ENCODE measurements at regions not wholly inside any gene's neighbourhood (a gene's known extent, or its start where the extent isn't known, plus 50 kb on each side); places are given as distances from the start of the nearest gene placed in this dataset.
"Not testable (repeated sequence)": the region's sequence is repeated elsewhere in the genome, so short reads cannot be mapped to it uniquely, and the experiment has no call there.

- DNase-seq: no peak
Observed at GRCh38 chr5:12695651-12696050, 791.4 kb upstream of the CTNND2 start.

- DNase-seq: peak; percentile 79
Observed at GRCh38 chr5:12691330-12691729, 787.1 kb upstream of the CTNND2 start.

GRCh38 chr5:12690361-12690760 is 786.1 kb upstream of the CTNND2 start:
- DNase-seq: no peak

- DNase-seq: no peak
Observed at GRCh38 chr5:12683249-12683648, 779.0 kb upstream of the CTNND2 start.

GRCh38 chr5:12679731-12680130 is 775.5 kb upstream of the CTNND2 start:
- no peak for DNase-seq

- DNase-seq: no peak
Observed at GRCh38 chr5:12675959-12676358, 771.7 kb upstream of the CTNND2 start.

- peak; percentile 62 for DNase-seq
Observed at GRCh38 chr5:12672141-12672540, 767.9 kb upstream of the CTNND2 start.

- DNase-seq: peak; percentile 63
Observed at GRCh38 chr5:12669326-12669725, 765.1 kb upstream of the CTNND2 start.

GRCh38 chr5:12668564-12668963 is 764.3 kb upstream of the CTNND2 start:
- no peak for DNase-seq

- not testable (repeated sequence) for DNase-seq
Observed at GRCh38 chr5:12667818-12668217, 763.6 kb upstream of the CTNND2 start.

GRCh38 chr5:12665772-12666171 is 761.5 kb upstream of the CTNND2 start:
- DNase-seq: not testable (repeated sequence)

- no peak for DNase-seq
Observed at GRCh38 chr5:12662545-12663314, 758.5 kb upstream of the CTNND2 start.

- no peak for DNase-seq
Observed at GRCh38 chr5:12661617-12662370, 757.5 kb upstream of the CTNND2 start.

GRCh38 chr5:12660279-12661107 is 756.2 kb upstream of the CTNND2 start:
- peak; percentile 61 for DNase-seq

- DNase-seq: no peak
Observed at GRCh38 chr5:12659686-12660085, 755.4 kb upstream of the CTNND2 start.

- no peak for DNase-seq
Observed at GRCh38 chr5:12658871-12659446, 754.7 kb upstream of the CTNND2 start.

- DNase-seq: not testable (repeated sequence)
Observed at GRCh38 chr5:12657914-12658474, 753.7 kb upstream of the CTNND2 start.

- DNase-seq: no peak
Observed at GRCh38 chr5:12655675-12656074, 751.4 kb upstream of the CTNND2 start.

GRCh38 chr5:12652201-12652600 is 748.0 kb upstream of the CTNND2 start:
- no peak for DNase-seq

- no peak for DNase-seq
Observed at GRCh38 chr5:12648558-12648957, 744.3 kb upstream of the CTNND2 start.

GRCh38 chr5:12647613-12648012 is 743.4 kb upstream of the CTNND2 start:
- DNase-seq: no peak

GRCh38 chr5:12645582-12645981 is 741.3 kb upstream of the CTNND2 start:
- DNase-seq: no peak

GRCh38 chr5:12636209-12636608 is 732.0 kb upstream of the CTNND2 start:
- DNase-seq: no peak

Data from islet precursor cell (in vitro differentiated cells).